Gastroesophageal sphincter (tissue), 3 donors: ENCODE measurements at regions not wholly inside any gene's neighbourhood (a gene's known extent, or its start where the extent isn't known, plus 50 kb on each side); places are given as distances from the start of the nearest gene placed in this dataset.

Experiments used
- CTCF ChIP-seq, 4 experiments: fragments of 200-600 bp in 2 of 4; fragments of 450-650 bp in 2 of 4; sonication (generic) in 1 of 4; IDR thresholded peaks; one replicate each; pipeline ENCODE4 v1.5.1; 2017 to 2019; ENCODE audit warnings: antibody characterized with exemption in 4 of 4, mild to moderate bottlenecking in 2 of 4, moderate library complexity in 2 of 4
- EP300 ChIP-seq: sonication (generic); formaldehyde crosslinking; IDR thresholded peaks from one replicate; pipeline ENCODE4 v1.6.1; 2017; ENCODE audit warnings: antibody characterized with exemption, mild to moderate bottlenecking
- POLR2A ChIP-seq, 2 donors: fragments of 450-650 bp; IDR thresholded peaks; one replicate each; pipeline ENCODE4 v1.6.1; 2017; ENCODE audit warnings: antibody characterized with exemption in 2 of 2, mild to moderate bottlenecking in 2 of 2, moderate library complexity in 1 of 2
- POLR2AphosphoS5 ChIP-seq: sonication (generic); formaldehyde crosslinking; IDR thresholded peaks from one replicate; pipeline ENCODE4 v1.6.1; 2017; ENCODE audit warnings: antibody characterized with exemption

GRCh38 chr2:237202288-237203030, 116.8 kb downstream of the COPS8 start:
- no peak for TF ChIP-seq POLR2A (IDR thresholded peaks at IDR 0.05)
- no peak for TF ChIP-seq POLR2AphosphoS5
- TF ChIP-seq CTCF (IDR thresholded peaks at IDR 0.05), result no peak
- no peak for TF ChIP-seq EP300
